ENCODE measurements at regions not wholly inside any gene's neighbourhood (a gene's known extent, or its start where the extent isn't known, plus 50 kb on each side); places are given as distances from the start of the nearest gene placed in this dataset.

DNA sequence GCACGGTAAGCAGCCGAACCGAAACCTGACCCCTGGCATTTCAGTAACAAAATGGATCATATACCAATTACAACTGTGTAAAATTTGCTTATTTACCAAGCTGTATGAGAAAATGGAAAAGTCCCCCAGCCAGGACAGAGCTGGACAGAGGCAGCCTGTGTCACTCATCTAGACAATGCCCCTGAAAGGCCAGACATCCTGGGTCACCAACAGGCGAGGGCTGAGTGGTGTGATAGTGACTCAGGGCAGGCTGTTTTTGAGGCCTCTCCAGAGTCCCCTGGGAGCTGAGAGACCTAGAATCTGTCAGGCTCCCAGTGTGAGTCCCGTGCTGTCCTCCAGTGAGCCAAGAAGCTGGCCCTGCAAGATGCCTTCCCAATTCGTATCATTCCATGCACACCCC, 680.4 kb downstream of the TBC1D22A start:
- H3K9me3 ChIP-seq (ENCODE audit: control insufficient read depth in 1 of 2, insufficient read depth in 1 of 2, low read depth in 1 of 2, low read length in 2 of 2), result no peaks in the 10 kb centered on the region
- intact Hi-C loops (cut with micrococcal nuclease), result no loop called here
- no peak overlapping the region for H3K4me3 ChIP-seq (replicated peaks in 1 of 2; ENCODE audit: low read depth in 1 of 2, low read length in 2 of 2)
- TF ChIP-seq, protein P1, sequence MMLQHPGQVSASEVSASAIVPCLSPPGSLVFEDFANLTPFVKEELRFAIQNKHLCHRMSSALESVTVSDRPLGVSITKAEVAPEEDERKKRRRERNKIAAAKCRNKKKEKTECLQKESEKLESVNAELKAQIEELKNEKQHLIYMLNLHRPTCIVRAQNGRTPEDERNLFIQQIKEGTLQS (IDR thresholded peaks at IDR 0.05), result no peak
- TF ChIP-seq SP1 (IDR thresholded peaks at IDR 0.05; ENCODE audit: low read depth), result no peak
- TF ChIP-seq CEBPB (IDR thresholded peaks at IDR 0.05; ENCODE audit: low read depth), result no peak
- no peak for TF ChIP-seq FOSL1 (IDR thresholded peaks at IDR 0.05; ENCODE audit: low read depth)
- TF ChIP-seq POLR2AphosphoS5 (IDR thresholded peaks at IDR 0.05; ENCODE audit: low read depth, low read length), result no peak
- TF ChIP-seq POLR2A (IDR thresholded peaks at IDR 0.05; ENCODE audit: borderline replicate concordance, extremely low read depth, insufficient read depth, insufficient read length), result no peak
- TF ChIP-seq, protein P2, sequence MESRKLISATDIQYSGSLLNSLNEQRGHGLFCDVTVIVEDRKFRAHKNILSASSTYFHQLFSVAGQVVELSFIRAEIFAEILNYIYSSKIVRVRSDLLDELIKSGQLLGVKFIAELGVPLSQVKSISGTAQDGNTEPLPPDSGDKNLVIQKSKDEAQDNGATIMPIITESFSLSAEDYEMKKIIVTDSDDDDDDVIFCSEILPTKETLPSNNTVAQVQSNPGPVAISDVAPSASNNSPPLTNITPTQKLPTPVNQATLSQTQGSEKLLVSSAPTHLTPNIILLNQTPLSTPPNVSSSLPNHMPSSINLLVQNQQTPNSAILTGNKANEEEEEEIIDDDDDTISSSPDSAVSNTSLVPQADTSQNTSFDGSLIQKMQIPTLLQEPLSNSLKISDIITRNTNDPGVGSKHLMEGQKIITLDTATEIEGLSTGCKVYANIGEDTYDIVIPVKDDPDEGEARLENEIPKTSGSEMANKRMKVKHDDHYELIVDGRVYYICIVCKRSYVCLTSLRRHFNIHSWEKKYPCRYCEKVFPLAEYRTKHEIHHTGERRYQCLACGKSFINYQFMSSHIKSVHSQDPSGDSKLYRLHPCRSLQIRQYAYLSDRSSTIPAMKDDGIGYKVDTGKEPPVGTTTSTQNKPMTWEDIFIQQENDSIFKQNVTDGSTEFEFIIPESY (IDR thresholded peaks at IDR 0.05; ENCODE audit: extremely low read depth, insufficient replicate concordance, low read length), result no peak
- no peak for TF ChIP-seq SIN3A (IDR thresholded peaks at IDR 0.05; ENCODE audit: low read depth)
- no peak for TF ChIP-seq ELF1 (IDR thresholded peaks at IDR 0.05; ENCODE audit: borderline replicate concordance, low read depth)
- no peak for TF ChIP-seq TCF7L2 (IDR thresholded peaks at IDR 0.05; ENCODE audit: borderline replicate concordance, extremely low read depth, insufficient read depth, insufficient read length)
- TF ChIP-seq, protein P3, sequence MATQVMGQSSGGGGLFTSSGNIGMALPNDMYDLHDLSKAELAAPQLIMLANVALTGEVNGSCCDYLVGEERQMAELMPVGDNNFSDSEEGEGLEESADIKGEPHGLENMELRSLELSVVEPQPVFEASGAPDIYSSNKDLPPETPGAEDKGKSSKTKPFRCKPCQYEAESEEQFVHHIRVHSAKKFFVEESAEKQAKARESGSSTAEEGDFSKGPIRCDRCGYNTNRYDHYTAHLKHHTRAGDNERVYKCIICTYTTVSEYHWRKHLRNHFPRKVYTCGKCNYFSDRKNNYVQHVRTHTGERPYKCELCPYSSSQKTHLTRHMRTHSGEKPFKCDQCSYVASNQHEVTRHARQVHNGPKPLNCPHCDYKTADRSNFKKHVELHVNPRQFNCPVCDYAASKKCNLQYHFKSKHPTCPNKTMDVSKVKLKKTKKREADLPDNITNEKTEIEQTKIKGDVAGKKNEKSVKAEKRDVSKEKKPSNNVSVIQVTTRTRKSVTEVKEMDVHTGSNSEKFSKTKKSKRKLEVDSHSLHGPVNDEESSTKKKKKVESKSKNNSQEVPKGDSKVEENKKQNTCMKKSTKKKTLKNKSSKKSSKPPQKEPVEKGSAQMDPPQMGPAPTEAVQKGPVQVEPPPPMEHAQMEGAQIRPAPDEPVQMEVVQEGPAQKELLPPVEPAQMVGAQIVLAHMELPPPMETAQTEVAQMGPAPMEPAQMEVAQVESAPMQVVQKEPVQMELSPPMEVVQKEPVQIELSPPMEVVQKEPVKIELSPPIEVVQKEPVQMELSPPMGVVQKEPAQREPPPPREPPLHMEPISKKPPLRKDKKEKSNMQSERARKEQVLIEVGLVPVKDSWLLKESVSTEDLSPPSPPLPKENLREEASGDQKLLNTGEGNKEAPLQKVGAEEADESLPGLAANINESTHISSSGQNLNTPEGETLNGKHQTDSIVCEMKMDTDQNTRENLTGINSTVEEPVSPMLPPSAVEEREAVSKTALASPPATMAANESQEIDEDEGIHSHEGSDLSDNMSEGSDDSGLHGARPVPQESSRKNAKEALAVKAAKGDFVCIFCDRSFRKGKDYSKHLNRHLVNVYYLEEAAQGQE (IDR thresholded peaks at IDR 0.05; ENCODE audit: low read depth), result no peak
- TF ChIP-seq CBX3 (IDR thresholded peaks at IDR 0.05; ENCODE audit: low read depth), result no peak
- no peak for TF ChIP-seq RAD21 (IDR thresholded peaks at IDR 0.05; ENCODE audit: low read depth)
- TF ChIP-seq, protein P4, sequence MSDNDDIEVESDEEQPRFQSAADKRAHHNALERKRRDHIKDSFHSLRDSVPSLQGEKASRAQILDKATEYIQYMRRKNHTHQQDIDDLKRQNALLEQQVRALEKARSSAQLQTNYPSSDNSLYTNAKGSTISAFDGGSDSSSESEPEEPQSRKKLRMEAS (IDR thresholded peaks at IDR 0.05), result no peak
- no peak for TF ChIP-seq JUND (IDR thresholded peaks at IDR 0.05)
- H4K20me1 ChIP-seq (ENCODE audit: insufficient read depth), result no peaks in the 10 kb centered on the region
- H3K27me3 ChIP-seq (ENCODE audit: insufficient read depth, low read length), result no peaks in the 10 kb centered on the region
- DNase-seq (ENCODE audit: low read depth, low spot score), result no peak
- H3K36me3 ChIP-seq (ENCODE audit: control insufficient read depth in 1 of 2, insufficient read depth in 2 of 2, low read length in 2 of 2), result no peaks in the 10 kb centered on the region
- no peak overlapping the region for H3K9ac ChIP-seq (ENCODE audit: low read length)
- BruUV-seq (replicated peaks), result no TSS peak
- no peak overlapping the region for H3K27ac ChIP-seq (ENCODE audit: low read depth, low read length)
- no peaks in the 10 kb centered on the region for H3K4me1 ChIP-seq (ENCODE audit: control insufficient read depth in 1 of 2, insufficient read depth in 2 of 2, low read length in 2 of 2)
- H3K79me2 ChIP-seq (ENCODE audit: insufficient read depth, low read length), result no peaks in the 10 kb centered on the region
- H2AFZ ChIP-seq (ENCODE audit: low read depth, low read length, poor library complexity, severe bottlenecking), result no peak overlapping the region
- ChIA-PET POLR2A (no interaction called here), CTCF (no interaction called here), RAD21 (ENCODE audit: low non-redundant PET in 1 of 2, low total read pairs in 2 of 2, uncharacterized antibody in 2 of 2, unreplicated experiment in 2 of 2) (no interaction called here)
- ATAC-seq, result no peak
- no peak overlapping the region for H3K4me2 ChIP-seq (ENCODE audit: low read length)
- H3K9me2 ChIP-seq (ENCODE audit: insufficient read depth), result no peaks in the 10 kb centered on the region
